ENCODE measurements at regions not wholly inside any gene's neighbourhood (a gene's known extent, or its start where the extent isn't known, plus 50 kb on each side); places are given as distances from the start of the nearest gene placed in this dataset.

GRCh38 chr7:8382004-8382730 lies 51.2 kb upstream of the NXPH1 start (continued):
- TF ChIP-seq ZBTB33 (IDR thresholded peaks at IDR 0.05; ENCODE audit: borderline replicate concordance, low read depth) (no peak), FOSL2 (IDR thresholded peaks at IDR 0.05; ENCODE audit: borderline replicate concordance, low read depth) (no peak), PBX3 (IDR thresholded peaks at IDR 0.05) (no peak)
